ENCODE measurements at regions not wholly inside any gene's neighbourhood (a gene's known extent, or its start where the extent isn't known, plus 50 kb on each side); places are given as distances from the start of the nearest gene placed in this dataset. TPM values are rescaled to one million over a fixed set of nuclear protein-coding genes. Genes with fewer than 3 reads are reported as not detected.

DNA sequence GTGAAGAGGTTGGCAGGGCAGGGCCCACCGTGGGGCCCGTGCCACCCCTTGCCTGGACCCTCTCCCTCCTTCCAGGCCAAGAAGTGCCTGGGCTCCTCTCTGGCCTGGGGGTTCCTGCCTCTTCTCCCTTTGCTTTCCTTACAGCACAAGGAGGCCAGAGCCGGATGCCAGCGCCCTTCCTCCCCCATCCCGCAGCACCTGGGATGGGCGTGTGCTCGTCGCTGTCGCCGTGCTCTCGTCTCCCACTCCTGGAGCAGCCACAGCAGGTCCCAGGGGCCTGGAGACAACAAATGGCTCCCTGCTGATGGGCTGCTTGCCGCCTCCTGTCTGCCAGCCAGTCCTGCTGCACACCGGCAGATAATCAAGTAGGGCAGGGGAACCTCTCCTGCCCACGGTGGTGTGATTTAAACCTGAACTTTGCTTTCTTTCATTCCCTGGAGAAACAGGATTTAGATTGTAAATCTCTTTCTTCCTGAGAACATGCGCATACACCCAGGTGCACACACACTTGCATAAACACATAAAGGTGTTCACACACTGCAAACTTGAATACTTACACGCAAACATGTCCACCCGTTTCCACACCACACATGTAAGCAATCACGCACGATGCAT lies 50.8 kb upstream of the POU3F1 start:
- H3K4me3 Mint-ChIP-seq = no peak overlapping the region
- Histone ChIP-seq H3K4me1 (peaks cover 13% of the 10 kb centered on the region), H3K79me2 (ENCODE audit: low read depth) (no peaks in the 10 kb centered on the region), H3K9ac (no peak overlapping the region), H3F3A (ENCODE audit: low read depth) (no peaks in the 10 kb centered on the region), H3K27me3 (no peaks in the 10 kb centered on the region), H3K27ac (no peak overlapping the region), H3K36me3 (no peaks in the 10 kb centered on the region), H4K20me1 (ENCODE audit: low read depth) (no peaks in the 10 kb centered on the region), H3K4me3 (no peak overlapping the region), H3K9me3 (ENCODE audit: low read depth) (no peaks in the 10 kb centered on the region), H3K4me2 (no peak overlapping the region), H2AFZ (replicated peaks) (no peak overlapping the region)
- DNase-seq (ENCODE audit: low spot score) = no peak
- peaks cover 33% of the 10 kb centered on the region for H3K4me1 Mint-ChIP-seq
- peaks cover 5% of the 10 kb centered on the region for H3K27me3 Mint-ChIP-seq (ENCODE audit: insufficient read depth, low read depth)
- H3K27ac Mint-ChIP-seq = no peak overlapping the region
- H3K36me3 Mint-ChIP-seq = no peaks in the 10 kb centered on the region
- H3K9me3 Mint-ChIP-seq = no peaks in the 10 kb centered on the region
- TF ChIP-seq, protein P1, sequence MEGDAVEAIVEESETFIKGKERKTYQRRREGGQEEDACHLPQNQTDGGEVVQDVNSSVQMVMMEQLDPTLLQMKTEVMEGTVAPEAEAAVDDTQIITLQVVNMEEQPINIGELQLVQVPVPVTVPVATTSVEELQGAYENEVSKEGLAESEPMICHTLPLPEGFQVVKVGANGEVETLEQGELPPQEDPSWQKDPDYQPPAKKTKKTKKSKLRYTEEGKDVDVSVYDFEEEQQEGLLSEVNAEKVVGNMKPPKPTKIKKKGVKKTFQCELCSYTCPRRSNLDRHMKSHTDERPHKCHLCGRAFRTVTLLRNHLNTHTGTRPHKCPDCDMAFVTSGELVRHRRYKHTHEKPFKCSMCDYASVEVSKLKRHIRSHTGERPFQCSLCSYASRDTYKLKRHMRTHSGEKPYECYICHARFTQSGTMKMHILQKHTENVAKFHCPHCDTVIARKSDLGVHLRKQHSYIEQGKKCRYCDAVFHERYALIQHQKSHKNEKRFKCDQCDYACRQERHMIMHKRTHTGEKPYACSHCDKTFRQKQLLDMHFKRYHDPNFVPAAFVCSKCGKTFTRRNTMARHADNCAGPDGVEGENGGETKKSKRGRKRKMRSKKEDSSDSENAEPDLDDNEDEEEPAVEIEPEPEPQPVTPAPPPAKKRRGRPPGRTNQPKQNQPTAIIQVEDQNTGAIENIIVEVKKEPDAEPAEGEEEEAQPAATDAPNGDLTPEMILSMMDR (IDR thresholded peaks at IDR 0.05) = no peak
- TF ChIP-seq EZH2 (IDR thresholded peaks at IDR 0.05) (no peak), EZH2phosphoT487 (IDR thresholded peaks at IDR 0.05) (no peak)

Small RNA genes lying in the stretch of these regions (small RNA-seq; reads per million reads assigned to genes)
- not detected for gene RNU6-753P
